ENCODE measurements at regions not wholly inside any gene's neighbourhood (a gene's known extent, or its start where the extent isn't known, plus 50 kb on each side); places are given as distances from the start of the nearest gene placed in this dataset.
A peak's percentile ranks its signal among the peaks of the same experiment; 100 is the strongest.

DNA sequence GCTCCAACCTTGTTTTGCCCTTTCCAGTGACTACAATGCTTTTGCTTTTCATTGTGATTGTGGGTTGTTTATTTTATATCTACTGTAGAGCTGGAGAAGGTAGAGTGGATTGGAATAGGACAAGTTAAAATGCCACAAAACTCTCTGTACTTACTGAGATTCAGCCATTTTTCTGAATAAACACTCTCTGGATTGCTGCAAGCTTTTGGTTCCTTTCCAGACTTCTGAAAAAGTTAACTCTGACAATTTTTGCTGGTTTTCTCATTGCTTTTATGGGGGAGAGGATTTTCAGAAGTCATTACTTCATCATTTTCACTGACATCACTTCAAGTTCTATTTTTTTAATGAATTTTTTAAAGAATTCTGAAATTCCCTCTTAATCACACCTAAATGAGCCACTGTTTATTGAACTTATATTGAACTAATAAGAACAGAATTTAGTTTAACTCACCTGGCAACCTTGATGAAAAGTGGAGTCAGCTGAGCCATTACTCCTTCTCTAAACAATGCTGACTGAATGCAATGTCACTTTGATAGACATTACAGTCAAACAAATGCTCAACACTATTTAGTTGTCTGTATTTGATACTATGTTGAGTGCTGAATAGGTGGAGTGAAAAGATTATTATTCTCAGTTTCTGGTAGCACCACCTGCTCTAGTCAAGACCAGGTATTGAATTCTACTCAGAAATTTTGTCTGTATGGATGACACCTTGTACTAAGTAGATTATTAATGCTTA, 303.5 kb downstream of the DLEU7 start:
- intact Hi-C loops (cut with micrococcal nuclease; ENCODE audit: unreplicated experiment) = no loop called here
- Histone ChIP-seq H3K9me3 (ENCODE audit: low read depth, low read length, poor library complexity, severe bottlenecking) (peaks cover 18% of the 10 kb centered on the region), H3K4me1 (ENCODE audit: insufficient read depth, low read length, poor library complexity, severe bottlenecking) (no peaks in the 10 kb centered on the region), H3K4me3 (ENCODE audit: low read depth, low read length, poor library complexity, severe bottlenecking) (no peak overlapping the region), H3K36me3 (ENCODE audit: insufficient read depth, low read length, poor library complexity, severe bottlenecking) (no peaks in the 10 kb centered on the region), H3K27ac (ENCODE audit: low read depth, low read length, poor library complexity, severe bottlenecking) (no peak overlapping the region), H3K27me3 (replicated peaks; ENCODE audit: insufficient read depth, low read depth, low read length, poor library complexity) (no peaks in the 10 kb centered on the region)
- ChIA-PET POLR2A (ENCODE audit: low non-redundant PET) (interaction anchor here (0.7 kb wide), 1 partner anchor 397 kb away, joined by 3 read pairs; no protein-coding TSS in a partner anchor), CTCF (no interaction called here)
- BruUV-seq (replicated peaks) = no TSS peak
- TF ChIP-seq EZH2 (IDR thresholded peaks at IDR 0.05; ENCODE audit: borderline replicate concordance, low read depth, low read length, poor library complexity, severe bottlenecking) = no peak
- no peak for TF ChIP-seq CTCF (conservative IDR thresholded peaks at IDR 0.05; ENCODE audit: low read depth, low read length)
- DNase-seq (ENCODE audit: low spot score) = no peak

DNA sequence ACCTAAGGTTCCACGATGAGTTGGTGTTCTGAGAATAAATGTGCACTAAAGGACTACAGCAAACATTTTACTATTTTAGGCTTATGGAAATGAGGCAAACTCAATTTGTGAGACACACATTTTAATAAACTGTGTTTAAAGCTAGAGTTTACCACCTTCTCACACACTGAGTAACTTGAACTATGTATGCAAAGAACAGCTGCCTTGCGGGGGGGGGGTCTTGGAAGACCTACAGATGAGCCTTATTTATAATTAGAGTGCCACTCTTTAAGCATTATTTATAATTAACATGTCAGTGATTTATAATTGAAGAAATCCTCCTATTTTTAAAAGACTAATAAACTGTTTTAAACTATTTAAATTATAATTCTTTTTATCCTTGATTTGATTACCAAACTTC, 300.4 kb downstream of the DLEU7 start:
- H3K4me1 ChIP-seq (ENCODE audit: insufficient read depth, low read length, poor library complexity, severe bottlenecking) = no peaks in the 10 kb centered on the region
- no peak for TF ChIP-seq CTCF (conservative IDR thresholded peaks at IDR 0.05; ENCODE audit: low read depth, low read length)
- no peak for TF ChIP-seq EZH2 (IDR thresholded peaks at IDR 0.05; ENCODE audit: borderline replicate concordance, low read depth, low read length, poor library complexity, severe bottlenecking)
- peaks cover 5% of the 10 kb centered on the region for H3K9me3 ChIP-seq (ENCODE audit: low read depth, low read length, poor library complexity, severe bottlenecking)
- no peak for DNase-seq (ENCODE audit: low spot score)
- POLR2A ChIA-PET (ENCODE audit: low non-redundant PET) = no interaction called here
- no peak overlapping the region for H3K4me3 ChIP-seq (ENCODE audit: low read depth, low read length, poor library complexity, severe bottlenecking)
- no peaks in the 10 kb centered on the region for H3K27me3 ChIP-seq (replicated peaks; ENCODE audit: insufficient read depth, low read depth, low read length, poor library complexity)
- no peaks in the 10 kb centered on the region for H3K36me3 ChIP-seq (ENCODE audit: insufficient read depth, low read length, poor library complexity, severe bottlenecking)
- intact Hi-C loops (cut with micrococcal nuclease; ENCODE audit: unreplicated experiment) = no loop called here
- H3K27ac ChIP-seq (ENCODE audit: low read depth, low read length, poor library complexity, severe bottlenecking) = no peak overlapping the region
- BruUV-seq (replicated peaks) = no TSS peak
- CTCF ChIA-PET = no interaction called here

DNA sequence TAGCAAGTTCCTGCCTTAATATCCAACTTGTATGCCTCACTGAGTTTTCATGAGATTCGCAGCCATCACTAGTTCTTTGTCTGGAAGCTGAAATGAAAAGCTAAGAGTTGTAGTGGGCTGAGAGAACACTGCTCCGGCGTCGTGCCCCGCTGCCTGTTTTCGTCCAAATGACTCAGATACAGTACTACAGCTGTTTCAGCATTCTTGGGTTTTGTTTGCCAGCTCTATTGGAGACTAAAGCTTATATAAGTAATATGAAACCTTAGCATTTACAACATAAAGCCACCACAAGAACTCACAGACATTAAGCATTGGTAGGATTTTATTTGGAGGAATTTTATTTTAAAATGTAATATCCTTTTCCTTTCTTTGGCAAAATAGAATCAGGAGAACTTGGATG, 299.7 kb downstream of the DLEU7 start:
- H3K9me3 ChIP-seq (ENCODE audit: low read depth, low read length, poor library complexity, severe bottlenecking) = no peaks in the 10 kb centered on the region
- no peaks in the 10 kb centered on the region for H3K4me1 ChIP-seq (ENCODE audit: insufficient read depth, low read length, poor library complexity, severe bottlenecking)
- H3K27ac ChIP-seq (ENCODE audit: low read depth, low read length, poor library complexity, severe bottlenecking) = no peak overlapping the region
- TF ChIP-seq EZH2 (IDR thresholded peaks at IDR 0.05; ENCODE audit: borderline replicate concordance, low read depth, low read length, poor library complexity, severe bottlenecking) (no peak), CTCF (conservative IDR thresholded peaks at IDR 0.05; ENCODE audit: low read depth, low read length) (no peak)
- BruUV-seq (replicated peaks) = no TSS peak
- intact Hi-C loops (cut with micrococcal nuclease; ENCODE audit: unreplicated experiment) = no loop called here
- POLR2A ChIA-PET (ENCODE audit: low non-redundant PET) = no interaction called here
- DNase-seq (ENCODE audit: low spot score) = peak; percentile 6
- no peaks in the 10 kb centered on the region for H3K27me3 ChIP-seq (replicated peaks; ENCODE audit: insufficient read depth, low read depth, low read length, poor library complexity)
- CTCF ChIA-PET = no interaction called here
- H3K4me3 ChIP-seq (ENCODE audit: low read depth, low read length, poor library complexity, severe bottlenecking) = no peak overlapping the region
- no peaks in the 10 kb centered on the region for H3K36me3 ChIP-seq (ENCODE audit: insufficient read depth, low read length, poor library complexity, severe bottlenecking)
